ENCODE measurements at regions not wholly inside any gene's neighbourhood (a gene's known extent, or its start where the extent isn't known, plus 50 kb on each side); places are given as distances from the start of the nearest gene placed in this dataset.

DNA sequence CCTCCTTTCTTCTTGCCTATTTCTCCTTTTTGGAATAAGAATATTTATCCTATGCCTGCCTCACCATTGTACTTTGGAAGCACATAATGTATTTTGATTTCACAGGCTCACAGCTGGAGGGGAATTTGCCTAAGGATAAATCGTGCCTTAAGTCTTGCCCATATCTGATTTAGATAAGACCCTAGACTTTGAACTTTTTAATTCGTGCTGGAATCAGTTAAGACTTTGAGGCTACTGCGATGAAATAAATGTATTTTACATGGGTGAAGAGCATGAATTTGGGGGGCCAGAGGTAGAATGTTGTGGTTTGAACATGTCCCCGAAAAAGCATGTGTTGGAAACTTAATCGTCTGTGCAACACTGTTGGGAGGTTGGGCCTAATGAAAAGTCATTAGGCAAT lies 648.8 kb downstream of the EPHA7 start:
- DNase-seq (ENCODE audit: low read depth in 2 of 2): no peak
- H2AFZ ChIP-seq (ENCODE audit: low read length): no peak overlapping the region
- no peaks in the 10 kb centered on the region for H3K4me1 ChIP-seq (ENCODE audit: control insufficient read depth, extremely low read depth, insufficient read depth, low read length)
- H3K79me2 ChIP-seq (ENCODE audit: control insufficient read depth, insufficient read depth, low read length): no peaks in the 10 kb centered on the region
- H3K27me3 ChIP-seq (ENCODE audit: control insufficient read depth, insufficient read depth, low read length): no peaks in the 10 kb centered on the region
- H3K4me3 ChIP-seq (replicated peaks in 1 of 4; ENCODE audit: control extremely low read depth in 1 of 4, insufficient read depth in 1 of 4, low read depth in 3 of 4, low read length in 4 of 4): no peak overlapping the region
- no peak for TF ChIP-seq EZH2 (IDR thresholded peaks at IDR 0.05; ENCODE audit: low read length, missing control alignments)
- TF ChIP-seq, protein P1, sequence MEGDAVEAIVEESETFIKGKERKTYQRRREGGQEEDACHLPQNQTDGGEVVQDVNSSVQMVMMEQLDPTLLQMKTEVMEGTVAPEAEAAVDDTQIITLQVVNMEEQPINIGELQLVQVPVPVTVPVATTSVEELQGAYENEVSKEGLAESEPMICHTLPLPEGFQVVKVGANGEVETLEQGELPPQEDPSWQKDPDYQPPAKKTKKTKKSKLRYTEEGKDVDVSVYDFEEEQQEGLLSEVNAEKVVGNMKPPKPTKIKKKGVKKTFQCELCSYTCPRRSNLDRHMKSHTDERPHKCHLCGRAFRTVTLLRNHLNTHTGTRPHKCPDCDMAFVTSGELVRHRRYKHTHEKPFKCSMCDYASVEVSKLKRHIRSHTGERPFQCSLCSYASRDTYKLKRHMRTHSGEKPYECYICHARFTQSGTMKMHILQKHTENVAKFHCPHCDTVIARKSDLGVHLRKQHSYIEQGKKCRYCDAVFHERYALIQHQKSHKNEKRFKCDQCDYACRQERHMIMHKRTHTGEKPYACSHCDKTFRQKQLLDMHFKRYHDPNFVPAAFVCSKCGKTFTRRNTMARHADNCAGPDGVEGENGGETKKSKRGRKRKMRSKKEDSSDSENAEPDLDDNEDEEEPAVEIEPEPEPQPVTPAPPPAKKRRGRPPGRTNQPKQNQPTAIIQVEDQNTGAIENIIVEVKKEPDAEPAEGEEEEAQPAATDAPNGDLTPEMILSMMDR (conservative IDR thresholded peaks at IDR 0.05 in 1 of 2, IDR thresholded peaks at IDR 0.05 in 1 of 2; ENCODE audit: low read depth in 1 of 2, low read length in 2 of 2): no peak
- no peaks in the 10 kb centered on the region for H4K20me1 ChIP-seq (ENCODE audit: control insufficient read depth, extremely low read depth, insufficient read depth, low read length)
- H3K36me3 ChIP-seq (ENCODE audit: control insufficient read depth, insufficient read depth, low read length): no peaks in the 10 kb centered on the region
- H3K4me2 ChIP-seq (ENCODE audit: extremely low read depth, insufficient read depth, low read length): no peak overlapping the region
- no peaks in the 10 kb centered on the region for H3K9me3 ChIP-seq (ENCODE audit: control insufficient read depth, insufficient read depth, low read depth, low read length)
- H3K27ac ChIP-seq (ENCODE audit: insufficient read depth, low read length): no peak overlapping the region
- no peak overlapping the region for H3K9ac ChIP-seq (ENCODE audit: insufficient read depth, low read length)

DNA sequence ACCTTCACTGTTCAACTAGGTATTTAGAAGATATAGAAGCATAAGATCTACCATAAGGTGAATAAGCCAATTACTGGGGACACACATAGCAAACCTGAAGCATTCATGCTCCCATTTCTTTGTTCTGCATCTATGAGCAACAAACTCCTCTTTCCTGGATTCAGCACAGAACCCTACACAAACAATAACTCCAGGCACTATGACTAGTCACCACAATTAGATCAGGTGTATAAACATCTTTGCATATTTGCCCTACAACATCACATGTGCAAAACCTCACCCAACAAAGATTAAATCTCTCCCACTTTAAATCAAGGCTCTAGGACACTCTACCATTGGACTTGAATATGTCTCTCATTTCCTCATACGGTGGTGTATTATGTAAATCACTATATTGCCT lies 652.3 kb downstream of the EPHA7 start:
- TF ChIP-seq EZH2 (IDR thresholded peaks at IDR 0.05; ENCODE audit: low read length, missing control alignments): no peak
- TF ChIP-seq, protein P1 (conservative IDR thresholded peaks at IDR 0.05 in 1 of 2, IDR thresholded peaks at IDR 0.05 in 1 of 2; ENCODE audit: low read depth in 1 of 2, low read length in 2 of 2): no peak
- no peak overlapping the region for H3K4me2 ChIP-seq (ENCODE audit: extremely low read depth, insufficient read depth, low read length)
- H2AFZ ChIP-seq (ENCODE audit: low read length): no peak overlapping the region
- no peaks in the 10 kb centered on the region for H3K27me3 ChIP-seq (ENCODE audit: control insufficient read depth, insufficient read depth, low read length)
- H3K4me1 ChIP-seq (ENCODE audit: control insufficient read depth, extremely low read depth, insufficient read depth, low read length): no peaks in the 10 kb centered on the region
- no peaks in the 10 kb centered on the region for H3K36me3 ChIP-seq (ENCODE audit: control insufficient read depth, insufficient read depth, low read length)
- no peak overlapping the region for H3K9ac ChIP-seq (ENCODE audit: insufficient read depth, low read length)
- H3K27ac ChIP-seq (ENCODE audit: insufficient read depth, low read length): no peak overlapping the region
- no peak overlapping the region for H3K4me3 ChIP-seq (replicated peaks in 1 of 4; ENCODE audit: control extremely low read depth in 1 of 4, insufficient read depth in 1 of 4, low read depth in 3 of 4, low read length in 4 of 4)
- H3K79me2 ChIP-seq (ENCODE audit: control insufficient read depth, insufficient read depth, low read length): no peaks in the 10 kb centered on the region
- DNase-seq (ENCODE audit: low read depth in 2 of 2): no peak
- no peaks in the 10 kb centered on the region for H3K9me3 ChIP-seq (ENCODE audit: control insufficient read depth, insufficient read depth, low read depth, low read length)
- H4K20me1 ChIP-seq (ENCODE audit: control insufficient read depth, extremely low read depth, insufficient read depth, low read length): no peaks in the 10 kb centered on the region

DNA sequence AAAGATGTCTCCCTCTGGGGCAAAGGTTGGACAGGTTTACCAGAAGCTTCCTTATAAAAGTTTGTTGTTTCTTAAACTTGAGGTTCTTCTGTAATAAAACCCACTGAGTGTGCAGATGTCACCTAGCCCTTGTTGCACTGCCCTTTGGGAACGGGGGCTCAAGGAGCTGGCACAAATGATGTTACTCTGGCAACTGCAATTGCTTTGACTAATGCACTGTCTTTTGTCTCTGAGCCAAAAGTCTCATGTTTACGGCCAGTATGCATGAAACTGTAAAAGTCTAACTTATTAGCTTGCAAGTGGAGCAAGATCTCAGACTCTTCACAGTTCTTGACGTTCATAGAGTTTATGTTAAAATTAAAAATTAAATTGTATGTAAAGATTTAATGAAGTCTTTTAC lies 655.7 kb downstream of the EPHA7 start:
- no peak for DNase-seq (ENCODE audit: low read depth in 2 of 2)
- no peak overlapping the region for H3K4me2 ChIP-seq (ENCODE audit: extremely low read depth, insufficient read depth, low read length)
- H3K79me2 ChIP-seq (ENCODE audit: control insufficient read depth, insufficient read depth, low read length): no peaks in the 10 kb centered on the region
- no peaks in the 10 kb centered on the region for H3K9me3 ChIP-seq (ENCODE audit: control insufficient read depth, insufficient read depth, low read depth, low read length)
- H4K20me1 ChIP-seq (ENCODE audit: control insufficient read depth, extremely low read depth, insufficient read depth, low read length): no peaks in the 10 kb centered on the region
- H3K4me3 ChIP-seq (replicated peaks in 1 of 4; ENCODE audit: control extremely low read depth in 1 of 4, insufficient read depth in 1 of 4, low read depth in 3 of 4, low read length in 4 of 4): no peak overlapping the region
- TF ChIP-seq, protein P1 (conservative IDR thresholded peaks at IDR 0.05 in 1 of 2, IDR thresholded peaks at IDR 0.05 in 1 of 2; ENCODE audit: low read depth in 1 of 2, low read length in 2 of 2): no peak
- no peak for TF ChIP-seq EZH2 (IDR thresholded peaks at IDR 0.05; ENCODE audit: low read length, missing control alignments)
- no peaks in the 10 kb centered on the region for H3K27me3 ChIP-seq (ENCODE audit: control insufficient read depth, insufficient read depth, low read length)
- no peaks in the 10 kb centered on the region for H3K4me1 ChIP-seq (ENCODE audit: control insufficient read depth, extremely low read depth, insufficient read depth, low read length)
- H3K27ac ChIP-seq (ENCODE audit: insufficient read depth, low read length): no peak overlapping the region
- no peak overlapping the region for H3K9ac ChIP-seq (ENCODE audit: insufficient read depth, low read length)
- H3K36me3 ChIP-seq (ENCODE audit: control insufficient read depth, insufficient read depth, low read length): no peaks in the 10 kb centered on the region
- H2AFZ ChIP-seq (ENCODE audit: low read length): no peak overlapping the region

Data from fibroblast of lung (primary cell).